Neuronal stem cell (in vitro differentiated cells): ENCODE measurements at regions not wholly inside any gene's neighbourhood (a gene's known extent, or its start where the extent isn't known, plus 50 kb on each side); places are given as distances from the start of the nearest gene placed in this dataset.
"Not testable (repeated sequence)": the region's sequence is repeated elsewhere in the genome, so short reads cannot be mapped to it uniquely, and the experiment has no call there.

ENCODE experiments used
- DNase-seq: peaks from one replicate; pipeline ENCODE4 v3.0.0-alpha.2; 2013; ENCODE audit warnings: low spot score
- H2AFZ ChIP-seq: one replicate; pipeline ENCODE4 v1.6.1; 2013; ENCODE audit warnings: mild to moderate bottlenecking, low read length, inconsistent platforms
- H2AK5ac ChIP-seq: 2 replicates; pipeline ENCODE4 v1.6.1; 2013; ENCODE audit warnings: low read depth, mild to moderate bottlenecking, inconsistent platforms, low read length, moderate library complexity, mixed read lengths
- H2BK120ac ChIP-seq: 2 replicates; pipeline ENCODE4 v1.6.1; 2013; ENCODE audit warnings: low read depth, mild to moderate bottlenecking, inconsistent platforms, low read length, moderate library complexity, mixed read lengths
- H2BK12ac ChIP-seq: one replicate; pipeline ENCODE4 v1.6.1; 2013; ENCODE audit warnings: low read length, inconsistent platforms
- H2BK15ac ChIP-seq: 2 replicates; pipeline ENCODE4 v1.6.1; 2013; ENCODE audit warnings: mild to moderate bottlenecking, low read length, inconsistent platforms, mixed read lengths
- H2BK5ac ChIP-seq: one replicate; pipeline ENCODE4 v1.6.1; 2013; ENCODE audit warnings: inconsistent platforms, mild to moderate bottlenecking, low read length, moderate library complexity
- H3K14ac ChIP-seq: one replicate; pipeline ENCODE4 v1.6.1; 2013; ENCODE audit warnings: low read length, inconsistent platforms
- H3K18ac ChIP-seq: 2 replicates; pipeline ENCODE4 v1.6.1; 2013; ENCODE audit warnings: low read length, inconsistent platforms
- H3K23ac ChIP-seq: 2 replicates; pipeline ENCODE4 v1.6.1; 2013; ENCODE audit warnings: low read depth, mild to moderate bottlenecking, mixed read lengths, low read length, inconsistent platforms; ENCODE audit not compliant: poor library complexity
- H3K27ac ChIP-seq: replicated peaks from 3 replicates; pipeline ENCODE4 v1.5.1; 2013; ENCODE audit warnings: low read length, inconsistent platforms
- H3K27me3 ChIP-seq, 3 experiments: 2 replicates each; pipeline ENCODE4 v1.6.1; 2013; ENCODE audit warnings: low read length in 3 of 3, mild to moderate bottlenecking in 2 of 3, inconsistent platforms in 1 of 3, low read depth in 1 of 3, mixed read lengths in 1 of 3, moderate library complexity in 1 of 3; ENCODE audit not compliant: control insufficient read depth in 3 of 3, insufficient read depth in 3 of 3
- H3K36me3 ChIP-seq, 2 donors: replicated peaks in 1 of 2; 2 replicates each; pipeline ENCODE4 v1.6.1; 2013; ENCODE audit warnings: low read length in 2 of 2; ENCODE audit not compliant: control insufficient read depth in 2 of 2, insufficient read depth in 2 of 2
- H3K4ac ChIP-seq: 2 replicates; pipeline ENCODE4 v1.6.1; 2013; ENCODE audit warnings: inconsistent platforms, mild to moderate bottlenecking, low read length, moderate library complexity
- H3K4me1 ChIP-seq, 2 donors: 1 replicate in 1 of 2; 2 replicates in 1 of 2; pipeline ENCODE4 v1.6.1; 2013; ENCODE audit warnings: low read length in 2 of 2, low read depth in 1 of 2; ENCODE audit not compliant: control insufficient read depth in 2 of 2, insufficient read depth in 1 of 2
- H3K4me2 ChIP-seq: one replicate; pipeline ENCODE4 v1.6.1; 2013; ENCODE audit warnings: mild to moderate bottlenecking, low read length, inconsistent platforms; ENCODE audit not compliant: insufficient read depth, poor library complexity, severe bottlenecking
- H3K4me3 ChIP-seq, 2 donors: 2 replicates each; pipeline ENCODE4 v1.5.1; 2013; ENCODE audit warnings: low read length in 2 of 2, mild to moderate bottlenecking in 2 of 2, inconsistent platforms in 1 of 2, moderate library complexity in 1 of 2
- H3K79me1 ChIP-seq: one replicate; pipeline ENCODE4 v1.6.1; 2013; ENCODE audit warnings: low read depth, mild to moderate bottlenecking, inconsistent platforms, low read length, moderate library complexity
- H3K9ac ChIP-seq: one replicate; pipeline ENCODE4 v1.6.1; 2013; ENCODE audit warnings: mild to moderate bottlenecking, low read depth, low read length, inconsistent platforms; ENCODE audit not compliant: poor library complexity
- H3K9me3 ChIP-seq, 2 donors: replicated peaks in 1 of 2; 2 replicates each; pipeline versions ENCODE3 to v1.6.1; 2013; ENCODE audit warnings: low read length in 2 of 2, mild to moderate bottlenecking in 2 of 2, inconsistent platforms in 1 of 2, low read depth in 1 of 2, mixed read lengths in 1 of 2, moderate library complexity in 1 of 2; ENCODE audit not compliant: control insufficient read depth in 2 of 2, insufficient read depth in 1 of 2
- H4K8ac ChIP-seq: one replicate; pipeline ENCODE4 v1.6.1; 2013; ENCODE audit warnings: low read depth, mild to moderate bottlenecking, inconsistent platforms, low read length, moderate library complexity
- H4K91ac ChIP-seq: one replicate; pipeline ENCODE4 v1.6.1; 2013; ENCODE audit warnings: low read length, low read depth, mild to moderate bottlenecking, inconsistent platforms; ENCODE audit not compliant: poor library complexity
- WGBS, 2 donors: extraction: QIAGEN DNeasy Blood & Tissue Kit; methylation state at CpG; one replicate each; pipeline ENCODE4 v1.1.7; 2013; ENCODE audit warnings: missing lambda C conversion rate in 2 of 2, mixed read lengths in 1 of 2; ENCODE audit not compliant: insufficient read length in 2 of 2, insufficient replicate concordance in 1 of 2; ENCODE audit errors: extremely low coverage in 2 of 2; 5-methylcytosine and 5-hydroxymethylcytosine counted together

- H2BK15ac ChIP-seq = no peak overlapping the region
- no peaks in the 10 kb centered on the region for H3K27me3 ChIP-seq
- H2BK120ac ChIP-seq = no peak overlapping the region
- no CpG with 5 or more reads among the region's 15 CpGs for WGBS, 2 donors
- no peaks in the 10 kb centered on the region for H3K4me1 ChIP-seq
- no peak overlapping the region for H3K4me2 ChIP-seq
- no peak overlapping the region for H4K8ac ChIP-seq
- no peak overlapping the region for H3K27ac ChIP-seq
- H2BK12ac ChIP-seq = no peak overlapping the region
- H3K79me1 ChIP-seq = no peaks in the 10 kb centered on the region
- H3K9ac ChIP-seq = no peak overlapping the region
- H2BK5ac ChIP-seq = no peak overlapping the region
- no peak overlapping the region for H3K23ac ChIP-seq
- peaks cover 0 to 9% of the 10 kb centered on the region in 2 donors for H3K9me3 ChIP-seq
- no peak overlapping the region for H3K14ac ChIP-seq
- no peak overlapping the region for H2AFZ ChIP-seq
- no peak overlapping the region for H2AK5ac ChIP-seq
- H3K4me3 ChIP-seq = no peak overlapping the region
- H3K18ac ChIP-seq = no peak overlapping the region
- H4K91ac ChIP-seq = no peak overlapping the region
- no peak overlapping the region for H3K4ac ChIP-seq
- no peaks in the 10 kb centered on the region for H3K36me3 ChIP-seq
- no peak for DNase-seq
Measured at GRCh38 chr14:105588236-105588860, 62.0 kb downstream of the TMEM121 start.

GRCh38 chr14:105589161-105589925, 63.0 kb downstream of the TMEM121 start:
- Histone ChIP-seq H3K14ac (no peak overlapping the region), H3K4ac (no peak overlapping the region), H3K4me1 (no peaks in the 10 kb centered on the region), H3K36me3 (no peaks in the 10 kb centered on the region), H3K18ac (no peak overlapping the region), H3K9ac (no peak overlapping the region), H2BK120ac (no peak overlapping the region), H3K9me3 (peaks cover 0 to 9% of the 10 kb centered on the region in 2 donors), H3K27me3 (no peaks in the 10 kb centered on the region), H2AK5ac (no peak overlapping the region), H2BK5ac (no peak overlapping the region), H3K4me3 (peak overlapping the region in 1 of 2 donors; percentile 40), H4K8ac (no peak overlapping the region), H2BK15ac (no peak overlapping the region), H4K91ac (no peak overlapping the region), H3K23ac (no peak overlapping the region), H2BK12ac (no peak overlapping the region), H3K4me2 (no peak overlapping the region), H2AFZ (no peak overlapping the region), H3K79me1 (no peaks in the 10 kb centered on the region), H3K27ac (no peak overlapping the region)
- DNase-seq = no peak
- WGBS, 2 donors = no CpG with 5 or more reads among the region's 2 CpGs

- H2AK5ac ChIP-seq, H2AFZ ChIP-seq, H3K79me1 ChIP-seq, H3K9me3 ChIP-seq, H3K4me2 ChIP-seq, H3K27ac ChIP-seq, H2BK12ac ChIP-seq, H3K36me3 ChIP-seq, H2BK15ac ChIP-seq, H3K14ac ChIP-seq, H3K9ac ChIP-seq, H3K4me1 ChIP-seq, H3K4me3 ChIP-seq, H2BK120ac ChIP-seq, H2BK5ac ChIP-seq, H3K18ac ChIP-seq, DNase-seq, H3K4ac ChIP-seq, H4K8ac ChIP-seq, H4K91ac ChIP-seq, H3K23ac ChIP-seq, H3K27me3 ChIP-seq: not testable (repeated sequence)
- WGBS, 2 donors = no CpG with 5 or more reads among the region's 4 CpGs
Measured at GRCh38 chr14:105589926-105590185, 63.5 kb downstream of the TMEM121 start.

- Histone ChIP-seq H3K9me3 (peaks cover 0 to 9% of the 10 kb centered on the region in 2 donors), H3K36me3 (no peaks in the 10 kb centered on the region), H4K8ac (no peak overlapping the region), H3K79me1 (no peaks in the 10 kb centered on the region), H4K91ac (no peak overlapping the region), H3K27ac (no peak overlapping the region), H2BK15ac (no peak overlapping the region), H3K23ac (no peak overlapping the region), H2AFZ (no peak overlapping the region), H3K4me1 (no peaks in the 10 kb centered on the region), H2BK12ac (no peak overlapping the region), H3K4me3 (no peak overlapping the region), H3K9ac (no peak overlapping the region), H3K14ac (no peak overlapping the region), H3K4ac (no peak overlapping the region), H2BK5ac (no peak overlapping the region), H2AK5ac (no peak overlapping the region), H2BK120ac (no peak overlapping the region), H3K18ac (no peak overlapping the region), H3K27me3 (no peaks in the 10 kb centered on the region), H3K4me2 (no peak overlapping the region)
- DNase-seq = no peak
- no CpG with 5 or more reads among the region's 4 CpGs for WGBS, 2 donors
Measured at GRCh38 chr14:105591052-105591451, 64.7 kb downstream of the TMEM121 start.
